NCI-H345 treated with DMSO at 0.1 percent for 48 hours (cell line): ENCODE measurements at regions not wholly inside any gene's neighbourhood (a gene's known extent, or its start where the extent isn't known, plus 50 kb on each side); places are given as distances from the start of the nearest gene placed in this dataset.
A peak's percentile ranks its signal among the peaks of the same experiment; 100 is the strongest.

Experiments
- DNase-seq: peaks from one replicate; lab custom pipeline; 2025; ENCODE audit not compliant: unreplicated experiment; lab: John Stamatoyannopoulos, UW

GRCh38 chr14:101025131-101025530 is 121.6 kb upstream of the RTL1 start:
- no peak for DNase-seq

DNA sequence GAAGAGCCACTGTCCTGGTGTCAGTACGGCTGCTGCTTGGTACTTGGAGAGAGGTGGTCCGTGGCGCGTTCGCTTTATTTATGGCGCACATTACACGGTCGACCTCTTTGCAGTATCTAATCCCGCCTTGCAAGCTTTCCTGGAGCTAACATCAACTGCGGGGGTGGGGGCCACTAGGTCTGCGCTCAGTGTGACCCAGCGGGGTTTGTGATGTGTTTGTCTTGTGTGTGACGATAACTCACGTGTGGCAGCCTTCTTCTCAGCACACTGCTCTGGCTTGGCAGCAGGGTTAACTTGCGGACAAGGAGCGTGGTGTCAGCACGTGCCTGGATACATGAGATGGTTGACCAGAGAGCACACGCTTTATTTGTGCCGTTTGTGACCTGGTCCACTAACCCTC is 122.2 kb upstream of the RTL1 start:
- DNase-seq, result no peak

DNA sequence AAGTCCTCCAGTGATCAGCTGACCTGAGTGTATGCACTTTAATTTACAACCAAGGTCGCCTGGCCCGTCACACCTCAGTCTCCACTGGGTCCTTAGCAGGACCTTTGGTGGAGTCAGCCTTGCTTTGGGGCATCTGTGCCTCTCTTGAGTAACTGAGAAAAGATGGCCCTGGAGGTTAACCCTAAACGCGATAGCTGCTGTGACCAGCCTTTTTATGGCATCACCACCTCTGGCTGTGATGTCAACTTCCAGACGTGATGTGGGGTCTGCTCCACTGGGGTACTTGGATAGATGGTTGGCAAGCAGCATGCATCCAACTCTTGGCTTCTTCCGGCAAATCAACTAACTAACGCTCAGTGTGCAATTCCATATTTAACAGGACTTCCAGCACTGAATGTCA is 122.8 kb upstream of the RTL1 start:
- DNase-seq, result no peak

GRCh38 chr14:101027291-101027690 is 123.8 kb upstream of the RTL1 start:
- DNase-seq, result no peak

DNA sequence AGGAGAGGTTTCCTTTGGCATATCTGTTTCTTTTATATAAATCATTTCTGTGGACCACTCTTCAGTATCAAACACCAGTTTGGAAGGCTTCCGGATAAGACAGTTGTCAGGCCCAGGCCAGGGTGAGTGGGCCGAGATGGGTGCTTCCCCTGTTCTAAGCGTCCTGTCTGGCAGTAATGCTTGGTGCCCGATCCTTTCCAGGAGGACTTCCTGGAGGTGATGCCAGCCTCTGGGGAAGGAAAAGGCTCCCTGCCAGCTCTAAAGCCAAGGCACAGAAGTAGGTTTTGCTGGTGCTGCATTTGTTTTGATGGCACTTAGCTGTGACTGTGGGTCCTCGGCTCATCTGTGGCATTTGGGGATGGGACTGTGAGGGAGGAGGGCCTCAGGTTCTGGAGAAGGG is 124.4 kb upstream of the RTL1 start:
- DNase-seq, result no peak

DNA sequence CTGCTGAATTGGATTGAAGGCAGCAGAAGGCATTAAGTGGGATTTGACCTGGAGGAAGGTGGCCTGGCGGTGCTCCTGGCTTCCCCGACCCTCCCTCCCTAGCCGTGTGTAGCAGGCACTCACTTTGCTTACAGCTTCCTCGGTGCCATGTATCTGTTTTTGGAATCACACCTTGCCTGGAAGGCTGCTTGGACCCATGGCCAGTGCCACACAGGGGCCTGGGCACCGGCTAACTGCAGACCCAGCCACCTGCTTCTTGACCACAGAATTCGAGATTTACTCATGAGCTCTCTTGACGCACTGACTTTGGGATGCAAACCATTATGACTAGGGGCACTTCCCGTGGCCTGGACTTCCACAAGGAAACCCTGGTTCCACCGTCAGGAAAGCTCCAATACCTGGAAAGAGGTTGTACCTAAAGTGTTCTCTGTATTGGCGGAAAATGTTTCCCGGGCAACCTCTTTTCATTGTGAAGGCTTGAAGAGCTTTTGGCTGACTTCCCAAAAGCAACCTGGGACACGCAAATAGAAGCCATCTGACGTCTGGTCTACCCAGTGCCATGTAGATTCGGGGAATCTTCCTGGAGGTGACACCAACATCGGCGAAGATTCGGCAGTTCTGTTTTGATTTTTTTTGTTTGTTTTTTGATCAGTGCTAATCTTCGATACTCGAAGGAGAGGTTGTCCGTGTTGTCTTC is 125.6 kb upstream of the RTL1 start:
- peak; percentile 74 for DNase-seq

DNA sequence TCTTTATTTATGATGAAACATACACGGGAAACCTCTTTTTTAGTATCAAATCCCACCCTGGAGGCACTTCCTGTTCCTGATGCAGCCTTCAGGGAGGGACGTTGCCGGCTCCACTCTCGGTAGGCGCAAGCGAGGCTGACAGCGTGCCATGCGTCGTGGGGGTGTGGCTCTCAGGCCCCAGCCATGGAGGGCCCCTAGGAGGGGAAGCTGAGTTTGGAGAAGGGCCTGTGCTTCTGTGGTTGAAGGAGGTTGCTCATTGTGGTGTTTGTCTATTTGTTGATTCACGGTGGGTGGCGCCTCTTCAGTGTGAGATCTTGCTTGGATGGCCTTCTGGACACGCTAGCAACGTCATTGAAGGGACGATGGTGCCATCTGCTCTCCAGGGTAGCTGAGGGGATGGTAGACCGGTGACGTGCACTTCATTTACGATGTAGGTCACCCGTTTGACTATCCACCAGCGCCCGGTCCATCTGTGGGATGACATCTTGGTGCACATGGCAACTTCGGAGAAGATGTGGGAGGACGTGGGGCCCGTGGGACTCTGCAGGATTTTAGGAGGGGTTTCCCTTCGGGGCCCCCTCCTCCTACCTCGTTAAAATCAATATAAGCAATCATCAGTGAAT is 126.3 kb upstream of the RTL1 start:
- no peak for DNase-seq

- DNase-seq, result no peak
Observed at GRCh38 chr14:101030586-101030985, 127.1 kb upstream of the RTL1 start.

DNA sequence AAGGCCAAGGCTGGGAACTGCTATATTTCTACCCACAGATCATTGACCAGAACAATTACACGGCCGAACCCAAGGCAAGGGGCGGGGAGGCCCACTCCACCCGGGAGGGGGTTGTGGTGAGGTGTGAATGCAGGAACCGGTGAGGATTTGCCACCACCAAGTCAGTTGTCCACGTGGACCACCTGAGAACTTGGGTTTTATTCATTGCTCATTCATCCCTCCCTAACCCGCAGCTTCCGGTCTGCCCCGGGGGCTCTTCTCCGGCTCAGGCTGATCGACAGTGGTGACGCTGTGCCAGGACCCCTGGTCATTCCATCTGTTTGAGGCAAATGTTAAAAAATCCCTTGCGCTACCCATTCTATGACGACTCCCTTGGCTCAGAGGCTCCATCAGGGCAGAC is 127.7 kb upstream of the RTL1 start:
- no peak for DNase-seq

GRCh38 chr14:101031721-101032120 is 128.2 kb upstream of the RTL1 start:
- no peak for DNase-seq

DNA sequence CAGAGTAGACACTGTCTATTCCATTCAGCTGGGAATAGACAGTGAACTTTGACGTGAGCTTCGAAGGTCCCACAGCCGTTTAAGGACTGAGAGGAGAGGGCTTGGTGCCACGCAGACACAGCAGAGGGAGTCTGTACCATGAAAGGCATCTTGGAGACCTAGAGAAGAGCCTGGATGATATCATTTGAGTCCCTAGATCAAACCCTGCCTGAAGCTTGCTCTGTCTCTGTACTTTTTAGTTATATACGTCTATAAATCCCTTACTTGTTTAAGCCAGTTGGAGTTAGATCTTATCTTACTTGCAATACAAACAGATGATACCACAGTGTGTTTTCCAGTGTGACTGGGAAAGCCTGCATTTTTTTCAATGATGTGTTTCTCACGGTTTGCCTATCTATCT is 128.9 kb upstream of the RTL1 start:
- DNase-seq, result no peak

DNA sequence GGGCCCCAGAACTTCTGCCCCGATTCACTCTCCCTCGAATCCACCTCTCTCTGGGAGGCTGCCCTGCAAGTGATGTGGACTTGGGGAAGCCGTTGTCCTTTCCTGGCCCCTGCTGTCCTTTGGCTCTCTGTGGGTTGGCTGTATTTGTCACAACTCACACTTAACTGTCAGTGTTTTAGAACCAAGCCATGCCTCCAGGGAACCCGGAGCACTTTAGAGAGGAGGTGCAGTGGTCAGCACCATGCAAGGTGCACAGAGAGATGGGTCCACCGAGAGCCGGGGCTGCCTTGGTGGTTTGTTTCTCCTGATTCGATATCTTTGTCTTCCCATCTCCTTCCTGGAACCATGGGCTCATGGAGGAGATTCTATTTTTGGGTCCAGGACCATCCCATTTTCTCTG is 129.5 kb upstream of the RTL1 start:
- no peak for DNase-seq

DNA sequence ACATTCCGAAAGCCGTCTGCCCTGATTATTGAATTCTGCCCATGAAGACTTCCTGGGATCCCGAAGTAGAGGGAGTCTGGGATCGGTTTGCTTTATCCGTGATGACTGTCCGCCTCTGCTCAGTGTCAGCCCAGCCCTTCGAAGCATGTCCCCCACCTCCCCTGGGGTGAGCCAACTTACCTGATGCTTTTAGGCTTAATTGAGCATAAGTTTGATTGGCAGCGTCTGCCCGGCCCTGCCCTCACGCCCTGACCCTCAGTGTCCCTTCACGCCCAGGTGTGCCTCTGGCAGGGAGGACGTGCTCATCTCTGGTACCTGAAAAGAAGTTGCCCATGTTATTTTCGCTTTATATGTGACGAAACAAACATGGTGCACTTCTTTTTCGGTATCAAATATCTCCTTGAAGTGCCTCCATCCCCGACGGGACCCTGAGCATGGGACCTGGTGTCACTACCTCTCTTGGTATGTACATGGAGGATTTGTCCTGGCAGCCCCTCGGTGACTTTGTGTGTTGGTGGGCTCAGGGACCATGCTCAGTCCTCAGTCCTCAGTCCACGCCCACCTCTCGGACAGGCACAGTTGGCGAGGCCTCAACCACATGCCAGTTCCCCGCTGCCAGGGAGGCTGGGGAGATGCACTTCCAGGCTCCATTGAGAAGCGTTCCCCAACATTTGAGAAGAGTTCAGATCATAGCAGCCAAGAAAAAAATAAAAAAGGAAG is 130.1 kb upstream of the RTL1 start:
- DNase-seq, result no peak

DNA sequence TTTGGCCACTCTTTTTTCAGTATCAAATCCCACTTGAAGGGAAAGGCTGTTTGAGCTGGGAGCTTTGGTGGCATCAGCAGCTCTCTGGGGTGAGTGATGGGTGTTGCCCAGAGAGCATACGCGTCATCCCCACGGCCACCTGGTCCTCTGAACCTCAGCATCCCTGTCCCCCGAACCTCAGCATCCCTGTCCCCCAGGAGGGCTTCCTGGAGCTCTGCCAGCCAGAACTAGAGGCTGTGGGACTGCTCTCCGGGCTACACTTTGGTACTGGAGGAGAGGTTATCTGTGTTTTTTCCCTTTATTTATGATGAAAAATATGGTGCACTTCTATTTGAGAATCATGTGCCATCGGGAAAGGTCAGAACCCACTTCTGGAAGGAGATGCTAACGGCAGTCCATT is 131.5 kb upstream of the RTL1 start:
- DNase-seq, result no peak

DNA sequence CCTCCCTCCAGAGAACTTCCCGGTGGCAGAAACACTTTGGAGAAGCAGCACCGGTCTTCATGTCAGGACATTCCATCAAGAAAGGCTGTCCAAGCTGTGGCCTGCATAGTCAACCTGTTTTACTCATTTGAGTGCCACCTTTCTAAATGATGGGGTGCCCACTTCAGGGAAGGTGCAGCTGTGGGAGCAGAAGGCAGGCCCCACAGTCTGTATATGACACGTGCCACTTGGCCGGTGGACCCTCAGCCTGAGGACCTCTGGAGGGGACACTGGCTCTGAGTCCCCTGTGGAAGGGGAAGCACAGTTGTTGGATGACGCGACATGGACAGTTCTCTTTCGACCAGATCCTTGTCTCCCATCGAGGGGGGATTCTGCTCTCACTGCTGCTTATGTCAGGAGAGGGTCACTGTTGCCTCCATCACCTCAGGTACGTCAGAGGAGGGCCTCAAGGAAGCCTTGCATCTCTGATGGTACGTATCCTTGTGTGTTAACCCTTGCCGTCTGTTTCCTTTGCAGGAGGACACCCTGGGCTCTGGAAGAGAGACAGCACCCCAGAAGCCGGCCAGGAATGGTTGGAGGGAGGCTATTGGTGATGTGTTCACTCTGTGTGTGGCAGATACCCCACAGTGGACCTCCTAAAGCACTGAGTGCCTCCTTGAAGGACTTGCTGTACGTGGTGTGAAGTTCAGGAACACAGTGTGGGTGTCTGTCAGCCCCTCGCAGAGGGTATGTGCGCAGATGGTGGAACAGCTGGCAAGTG is 132.1 kb upstream of the RTL1 start:
- no peak for DNase-seq

DNA sequence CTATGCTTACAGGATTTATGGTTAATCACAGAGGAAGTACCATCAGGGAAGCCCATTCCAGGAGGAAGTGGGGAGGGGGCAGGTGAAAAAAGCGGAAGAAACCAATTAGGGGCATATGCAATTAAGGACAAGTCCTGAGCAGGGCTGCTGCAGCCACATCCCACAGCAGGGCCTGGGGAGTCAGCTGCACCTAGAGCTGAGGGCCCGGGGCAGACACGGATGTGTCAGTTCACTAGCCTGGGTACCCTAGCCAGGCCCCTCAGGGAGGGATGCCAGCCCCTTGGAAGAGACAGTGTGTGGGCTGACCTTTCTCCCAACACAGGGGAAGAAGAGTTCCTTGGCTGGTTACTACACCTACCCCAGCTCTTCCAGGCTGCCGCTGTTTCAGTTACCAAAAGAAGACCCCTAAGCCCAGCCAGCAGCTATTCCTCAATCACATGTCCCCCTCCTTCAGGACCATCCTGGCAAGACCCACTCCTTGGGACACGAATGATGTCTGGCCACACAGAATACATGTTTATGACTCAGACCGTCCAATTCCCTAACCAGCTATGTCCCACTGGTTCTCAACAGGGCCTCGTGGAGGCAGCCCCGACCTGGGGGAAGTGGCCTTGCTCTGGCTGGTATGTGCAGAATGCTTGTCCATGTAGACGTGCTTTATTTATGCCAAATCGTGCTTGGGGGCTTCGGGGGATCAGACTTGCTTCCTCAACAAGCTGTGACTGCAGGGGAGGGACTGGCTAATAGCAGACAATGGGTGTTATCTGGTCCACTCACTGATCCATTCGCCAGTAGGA is 133.7 kb upstream of the RTL1 start:
- no peak for DNase-seq

DNA sequence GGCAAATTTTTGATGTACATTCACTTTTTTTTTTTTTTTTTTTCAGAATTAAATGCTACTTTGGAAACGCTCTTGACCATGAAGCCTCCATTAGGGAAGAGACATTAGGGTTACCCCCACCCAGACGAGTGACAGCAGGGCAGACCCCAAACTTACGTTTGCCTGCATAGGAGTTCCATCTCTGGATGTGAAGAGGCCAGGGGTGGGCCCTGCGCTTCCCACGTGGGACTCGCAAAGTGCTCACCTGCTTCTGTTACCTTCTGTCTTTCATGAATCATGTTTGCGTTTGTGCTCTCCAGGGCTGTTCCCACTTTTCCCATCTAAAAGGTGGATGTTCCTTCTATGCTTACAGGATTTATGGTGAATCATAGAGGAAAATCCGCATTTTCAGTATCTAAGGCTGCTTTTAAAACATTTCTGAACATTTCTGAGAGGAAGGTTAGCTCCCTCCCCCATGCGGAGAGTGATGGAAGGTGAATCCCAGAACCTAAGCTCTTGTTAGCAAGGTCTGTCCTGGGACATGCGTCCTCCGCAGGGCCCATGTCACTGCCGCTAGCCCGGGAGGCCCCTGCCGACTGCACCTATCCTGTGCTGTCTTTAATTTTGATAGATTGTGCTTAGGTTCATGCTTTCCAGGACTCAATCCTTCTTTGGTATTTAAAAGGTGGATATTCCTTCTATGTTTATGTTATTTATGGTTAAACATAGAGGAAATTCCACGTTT is 135.7 kb upstream of the RTL1 start:
- DNase-seq, result no peak

DNA sequence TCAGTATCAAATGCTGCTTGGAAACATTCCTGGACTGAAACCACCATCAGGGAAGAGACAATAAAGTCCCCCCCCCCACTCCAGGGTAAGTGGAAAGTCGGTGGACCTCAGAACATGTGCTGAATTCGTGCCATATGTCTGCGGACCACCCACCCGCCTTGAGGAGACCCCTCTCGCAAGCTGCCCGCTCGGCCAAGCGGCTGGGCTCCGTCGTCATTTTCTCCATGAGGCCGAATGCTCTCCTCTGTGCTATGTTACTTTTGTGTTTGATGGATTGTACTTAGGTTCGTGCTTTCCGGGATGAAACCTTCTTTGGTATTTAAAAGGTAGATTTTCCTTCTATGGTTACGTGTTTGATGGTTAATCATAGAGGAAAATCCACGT is 136.2 kb upstream of the RTL1 start:
- DNase-seq, result no peak

DNA sequence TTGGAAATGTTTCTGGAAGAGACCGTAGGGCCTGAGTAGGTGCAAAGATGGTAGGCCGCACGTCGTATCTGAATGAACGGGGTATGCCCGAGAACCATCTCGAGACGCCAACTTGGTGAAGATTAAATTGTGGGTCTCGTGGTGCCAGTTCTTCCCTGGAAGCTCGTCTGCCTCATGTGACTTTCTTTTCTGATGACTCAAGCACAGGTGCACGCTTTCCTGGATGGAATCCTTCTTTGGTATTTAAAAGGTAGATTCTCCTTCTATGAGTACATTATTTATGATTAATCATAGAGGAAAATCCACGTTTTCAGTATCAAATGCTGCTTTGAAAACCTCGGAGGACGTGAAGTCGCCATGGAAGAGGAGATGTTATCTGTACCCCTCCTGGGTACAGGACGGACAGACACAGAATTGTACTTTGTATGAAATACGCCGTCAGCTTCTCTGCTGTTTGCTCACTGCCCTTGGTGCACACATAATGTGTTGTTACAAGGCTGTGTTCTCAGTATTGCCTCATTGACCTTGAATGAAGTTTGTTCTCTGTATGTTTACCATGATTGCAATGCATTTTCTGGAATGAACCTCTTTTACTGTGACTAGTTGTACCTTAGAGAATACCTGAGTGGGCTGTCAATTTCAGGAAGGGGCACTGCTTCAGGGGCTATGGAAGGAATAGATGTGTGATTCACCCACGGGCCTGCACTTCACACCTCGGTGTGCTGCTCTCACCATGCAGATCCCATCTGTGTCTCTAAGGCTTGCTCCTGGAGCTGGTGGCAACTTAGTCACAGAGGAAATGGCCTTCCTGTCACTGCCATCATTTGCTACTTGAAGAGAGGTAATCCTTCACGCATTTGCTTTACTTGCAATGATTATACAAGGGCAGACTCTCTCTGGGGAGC is 137.3 kb upstream of the RTL1 start:
- peak; percentile 79 for DNase-seq
